Activated CD8-positive, alpha-beta T cell treated with anti-CD3 and anti-CD28 coated beads, Interleukin-2, amount 10 ng/mL, durations not matched to agents 7 days and 5 days (primary cell): ENCODE measurements at regions not wholly inside any gene's neighbourhood (a gene's known extent, or its start where the extent isn't known, plus 50 kb on each side); places are given as distances from the start of the nearest gene placed in this dataset.
"Not testable (repeated sequence)": the region's sequence is repeated elsewhere in the genome, so short reads cannot be mapped to it uniquely, and the experiment has no call there.

Experiments used
- ATAC-seq: fragments of 150-1000 bp; cut with Tn5 transposase; one replicate; pipeline ENCODE4 v1.10.0; 2021; ENCODE audit warnings: moderate library complexity
- CTCF ChIA-PET: fragments of 350-600 bp; sonication (Branson Sonifier 250); formaldehyde crosslinking; loops from one replicate; lab custom pipeline; 2021; ENCODE audit warnings: antibody characterized with exemption; lab: Charles Lee
- POLR2A ChIA-PET: fragments of 350-600 bp; sonication (Branson Sonifier 250); formaldehyde crosslinking; loops from one replicate; lab custom pipeline; 2021; ENCODE audit warnings: antibody characterized with exemption; lab: Charles Lee
- DNase-seq: peaks from one replicate; pipeline ENCODE4 v3.0.0-alpha.2; 2020
- H3K27ac Mint-ChIP-seq: one replicate; pipeline ENCODE4 v1.8.0; 2021; ENCODE audit warnings: mild to moderate bottlenecking, mixed read lengths
- H3K27me3 Mint-ChIP-seq: one replicate; pipeline ENCODE4 v1.8.0; 2021; ENCODE audit warnings: low read depth, mixed read lengths
- H3K36me3 Mint-ChIP-seq: one replicate; pipeline ENCODE4 v1.8.0; 2021; ENCODE audit warnings: low read depth, mixed read lengths
- H3K4me1 Mint-ChIP-seq: one replicate; pipeline ENCODE4 v1.8.0; 2021; ENCODE audit warnings: low read depth, mixed read lengths
- H3K4me3 Mint-ChIP-seq: one replicate; pipeline ENCODE4 v1.8.0; 2021; ENCODE audit warnings: mild to moderate bottlenecking, mixed read lengths
- H3K9me3 Mint-ChIP-seq: one replicate; pipeline ENCODE4 v1.8.0; 2022; ENCODE audit warnings: mixed read lengths; ENCODE audit not compliant: insufficient read depth

DNA sequence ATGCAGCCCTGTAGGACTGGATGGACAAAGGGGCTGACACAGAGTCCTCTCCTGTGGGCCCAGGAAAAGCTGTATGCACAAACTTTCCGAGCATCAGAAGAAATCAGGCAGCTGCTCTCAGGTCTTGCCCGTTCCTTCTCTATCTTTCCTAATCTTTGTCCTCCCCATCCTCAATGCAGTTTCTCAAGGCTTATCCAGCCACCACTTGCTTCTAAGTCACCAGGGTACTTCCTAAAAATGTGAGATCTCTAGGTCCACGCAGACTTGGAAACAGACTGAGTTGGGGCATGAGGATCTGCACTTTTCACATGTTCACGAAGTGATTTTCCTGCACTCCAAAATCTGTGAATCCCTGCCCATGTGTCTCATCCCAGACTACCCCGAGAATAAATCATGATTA lies 394.5 kb upstream of the SLC35B3 start:
- H3K27me3 Mint-ChIP-seq: no peaks in the 10 kb centered on the region
- H3K9me3 Mint-ChIP-seq: no peaks in the 10 kb centered on the region
- no peaks in the 10 kb centered on the region for H3K4me1 Mint-ChIP-seq
- ATAC-seq: no peak
- ChIA-PET POLR2A (interaction anchor here (0.6 kb wide), 1 partner anchor 131 kb away, joined by 3 read pairs; no protein-coding TSS in a partner anchor), CTCF (no interaction called here)
- H3K36me3 Mint-ChIP-seq: no peaks in the 10 kb centered on the region
- no peak overlapping the region for H3K4me3 Mint-ChIP-seq
- no peak overlapping the region for H3K27ac Mint-ChIP-seq
- DNase-seq: no peak

DNA sequence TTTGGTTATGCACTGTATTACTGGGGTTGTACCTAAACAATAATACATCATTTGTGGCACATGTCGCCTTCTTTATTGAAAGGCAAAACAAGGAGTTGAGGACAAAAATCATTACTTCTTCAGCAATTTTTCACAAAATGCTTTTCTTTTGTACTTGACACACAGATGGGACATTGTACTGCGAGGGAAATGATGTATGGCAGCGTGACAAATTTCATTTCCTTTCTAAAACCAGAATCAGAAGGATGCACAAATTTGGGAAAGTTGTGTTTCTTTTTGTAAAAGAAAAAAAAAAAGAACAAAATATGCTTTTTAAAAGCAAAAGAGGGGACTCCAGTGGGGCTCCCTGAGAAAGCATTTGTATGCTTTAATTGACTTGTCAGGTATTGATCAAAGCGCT lies 394.0 kb upstream of the SLC35B3 start:
- CTCF ChIA-PET: no interaction called here
- no peaks in the 10 kb centered on the region for H3K4me1 Mint-ChIP-seq
- ATAC-seq (no peak), DNase-seq (no peak)
- no peaks in the 10 kb centered on the region for H3K27me3 Mint-ChIP-seq
- POLR2A ChIA-PET: interaction anchor here (0.6 kb wide), 1 partner anchor 130 kb away, joined by 3 read pairs; no protein-coding TSS in a partner anchor
- no peak overlapping the region for H3K4me3 Mint-ChIP-seq
- no peaks in the 10 kb centered on the region for H3K9me3 Mint-ChIP-seq
- no peak overlapping the region for H3K27ac Mint-ChIP-seq
- no peaks in the 10 kb centered on the region for H3K36me3 Mint-ChIP-seq

- ChIA-PET CTCF (no interaction called here), POLR2A (no interaction called here)
- Mint-ChIP-seq H3K27me3 (no peaks in the 10 kb centered on the region), H3K36me3 (no peaks in the 10 kb centered on the region), H3K4me1 (no peaks in the 10 kb centered on the region), H3K4me3 (no peak overlapping the region), H3K27ac (no peak overlapping the region), H3K9me3 (no peaks in the 10 kb centered on the region)
- DNase-seq: no peak
- ATAC-seq: no peak
Observed at GRCh38 chr6:8828376-8828775, 393.0 kb upstream of the SLC35B3 start.

GRCh38 chr6:8825726-8826125 lies 390.4 kb upstream of the SLC35B3 start:
- Mint-ChIP-seq H3K4me3 (no peak overlapping the region), H3K27ac (no peak overlapping the region), H3K36me3 (no peaks in the 10 kb centered on the region), H3K9me3 (no peaks in the 10 kb centered on the region), H3K27me3 (no peaks in the 10 kb centered on the region), H3K4me1 (no peaks in the 10 kb centered on the region)
- ATAC-seq (no peak), DNase-seq (no peak)
- CTCF ChIA-PET: no interaction called here
- POLR2A ChIA-PET: no interaction called here

- Mint-ChIP-seq H3K36me3 (no peaks in the 10 kb centered on the region), H3K9me3 (no peaks in the 10 kb centered on the region), H3K27ac (no peak overlapping the region), H3K4me1 (no peaks in the 10 kb centered on the region), H3K4me3 (no peak overlapping the region), H3K27me3 (no peaks in the 10 kb centered on the region)
- DNase-seq: no peak
- POLR2A ChIA-PET: no interaction called here
- CTCF ChIA-PET: no interaction called here
- no peak for ATAC-seq
Observed at GRCh38 chr6:8821981-8822381, 386.6 kb upstream of the SLC35B3 start.

- POLR2A ChIA-PET: no interaction called here
- CTCF ChIA-PET: no interaction called here
- ATAC-seq: no peak
- no peaks in the 10 kb centered on the region for H3K27me3 Mint-ChIP-seq
- H3K9me3 Mint-ChIP-seq: no peaks in the 10 kb centered on the region
- no peak overlapping the region for H3K4me3 Mint-ChIP-seq
- no peak for DNase-seq
- H3K36me3 Mint-ChIP-seq: no peaks in the 10 kb centered on the region
- no peak overlapping the region for H3K27ac Mint-ChIP-seq
- no peaks in the 10 kb centered on the region for H3K4me1 Mint-ChIP-seq
Observed at GRCh38 chr6:8820313-8820712, 385.0 kb upstream of the SLC35B3 start.

- Mint-ChIP-seq H3K27ac (no peak overlapping the region), H3K27me3 (no peaks in the 10 kb centered on the region)
Observed at GRCh38 chr6:8819446-8819845, 384.1 kb upstream of the SLC35B3 start.

GRCh38 chr6:8814440-8815000 lies 379.2 kb upstream of the SLC35B3 start:
- H3K36me3 Mint-ChIP-seq: no peaks in the 10 kb centered on the region
- H3K4me3 Mint-ChIP-seq: no peak overlapping the region
- H3K9me3 Mint-ChIP-seq: no peaks in the 10 kb centered on the region
- ChIA-PET POLR2A (no interaction called here), CTCF (no interaction called here)
- H3K4me1 Mint-ChIP-seq: no peaks in the 10 kb centered on the region
- H3K27me3 Mint-ChIP-seq: no peaks in the 10 kb centered on the region
- H3K27ac Mint-ChIP-seq: no peak overlapping the region
- ATAC-seq (no peak), DNase-seq (no peak)

More at GRCh38 chr6:8819446-8819845, 384.1 kb upstream of the SLC35B3 start:
- CTCF ChIA-PET: no interaction called here
- H3K4me1 Mint-ChIP-seq: no peaks in the 10 kb centered on the region
- H3K9me3 Mint-ChIP-seq: no peaks in the 10 kb centered on the region
- POLR2A ChIA-PET: no interaction called here
- no peaks in the 10 kb centered on the region for H3K36me3 Mint-ChIP-seq
- DNase-seq: no peak
- H3K4me3 Mint-ChIP-seq: no peak overlapping the region
- no peak for ATAC-seq

DNA sequence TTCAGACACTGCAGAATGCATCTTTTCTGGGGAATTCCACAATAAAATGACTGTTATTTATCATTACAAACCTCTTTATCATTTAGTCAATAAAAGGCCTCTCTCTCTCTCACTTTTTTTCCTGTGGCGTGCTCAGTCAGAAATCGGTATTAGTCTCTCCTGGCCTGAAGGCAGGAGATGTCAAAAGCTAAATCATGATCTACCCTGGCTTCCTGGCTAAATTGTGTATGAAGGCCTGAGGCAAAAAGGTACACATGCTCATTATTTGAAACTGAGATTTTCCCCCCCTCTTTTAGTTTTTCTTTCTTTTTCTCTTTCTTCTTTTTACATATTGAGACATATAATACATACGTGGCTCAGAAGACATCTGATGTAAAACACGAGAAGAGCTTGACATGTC lies 375.0 kb upstream of the SLC35B3 start:
- Mint-ChIP-seq H3K9me3 (no peaks in the 10 kb centered on the region), H3K27me3 (no peaks in the 10 kb centered on the region), H3K4me1 (no peaks in the 10 kb centered on the region), H3K4me3 (no peak overlapping the region), H3K36me3 (no peaks in the 10 kb centered on the region), H3K27ac (no peak overlapping the region)
- ATAC-seq (no peak), DNase-seq (no peak)
- CTCF ChIA-PET: no interaction called here
- POLR2A ChIA-PET: no interaction called here

- Mint-ChIP-seq H3K4me3 (no peak overlapping the region), H3K27ac (no peak overlapping the region), H3K4me1 (no peaks in the 10 kb centered on the region), H3K27me3 (no peaks in the 10 kb centered on the region), H3K9me3 (peaks cover under 1% of the 10 kb centered on the region), H3K36me3 (no peaks in the 10 kb centered on the region)
- ChIA-PET POLR2A (no interaction called here), CTCF (no interaction called here)
- ATAC-seq (no peak), DNase-seq (no peak)
Observed at GRCh38 chr6:8809662-8810061, 374.3 kb upstream of the SLC35B3 start.

DNA sequence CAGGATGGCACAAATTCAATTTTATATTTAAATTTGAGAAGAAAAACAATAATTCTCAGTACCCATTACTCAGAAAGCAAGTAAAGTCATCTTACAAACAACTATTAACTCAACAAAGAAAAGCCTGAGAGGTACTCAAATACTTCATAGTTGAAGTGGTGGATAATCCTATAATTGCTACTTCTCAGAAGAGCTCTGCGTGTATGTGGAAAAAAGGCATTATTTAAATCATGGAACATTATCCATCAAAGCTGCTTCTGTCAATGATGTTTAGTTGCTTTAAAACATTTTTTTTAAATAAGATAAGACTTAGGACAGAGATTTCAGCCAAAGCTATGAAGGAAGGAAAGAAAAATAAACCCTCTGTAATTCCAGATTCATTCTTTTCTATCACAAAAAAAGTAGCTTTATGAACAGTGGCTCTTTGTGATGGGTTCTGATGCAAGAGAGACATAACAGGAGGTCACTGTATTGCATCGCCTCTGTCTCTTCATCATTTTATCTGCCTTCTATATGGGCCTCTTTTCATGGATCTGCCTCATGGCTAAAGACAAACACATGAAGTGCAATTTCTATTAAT lies 367.9 kb upstream of the SLC35B3 start:
- CTCF ChIA-PET: no interaction called here
- DNase-seq (no peak), ATAC-seq (no peak)
- Mint-ChIP-seq H3K9me3 (peaks cover 6% of the 10 kb centered on the region), H3K4me1 (no peaks in the 10 kb centered on the region), H3K36me3 (no peaks in the 10 kb centered on the region), H3K27ac (no peak overlapping the region), H3K4me3 (no peak overlapping the region), H3K27me3 (no peaks in the 10 kb centered on the region)
- POLR2A ChIA-PET: no interaction called here

GRCh38 chr6:8802397-8802796 lies 367.1 kb upstream of the SLC35B3 start:
- DNase-seq, POLR2A ChIA-PET, H3K4me3 Mint-ChIP-seq, H3K27ac Mint-ChIP-seq, H3K36me3 Mint-ChIP-seq, H3K4me1 Mint-ChIP-seq, ATAC-seq, CTCF ChIA-PET, H3K27me3 Mint-ChIP-seq, H3K9me3 Mint-ChIP-seq: not testable (repeated sequence)

DNA sequence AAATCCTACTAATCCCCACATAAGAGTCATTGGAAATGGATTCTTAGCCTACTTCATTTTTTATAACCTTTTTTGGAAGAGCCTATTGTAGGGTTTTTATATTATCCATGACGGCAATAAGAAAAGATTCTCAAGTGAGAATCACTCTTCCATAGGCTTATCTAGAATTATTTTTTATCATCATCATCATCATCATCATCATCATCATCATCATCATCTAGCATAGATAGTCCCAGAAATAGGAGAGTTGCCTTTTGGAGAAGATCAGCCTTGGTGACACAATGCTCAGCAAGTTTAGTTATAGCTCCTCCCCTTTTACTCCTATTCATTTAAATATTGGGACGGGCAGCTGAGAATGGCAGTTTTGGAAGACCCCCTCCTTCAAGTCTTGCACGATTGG lies 359.1 kb upstream of the SLC35B3 start:
- POLR2A ChIA-PET: no interaction called here

More for the DNA sequence above, 359.1 kb upstream of the SLC35B3 start:
- Mint-ChIP-seq H3K4me3 (no peak overlapping the region), H3K4me1 (no peaks in the 10 kb centered on the region), H3K36me3 (no peaks in the 10 kb centered on the region), H3K27me3 (no peaks in the 10 kb centered on the region), H3K9me3 (no peaks in the 10 kb centered on the region), H3K27ac (no peak overlapping the region)
- no peak for DNase-seq
- CTCF ChIA-PET: no interaction called here
- no peak for ATAC-seq
